SK-N-MC (cell line): ENCODE measurements at regions not wholly inside any gene's neighbourhood (a gene's known extent, or its start where the extent isn't known, plus 50 kb on each side); places are given as distances from the start of the nearest gene placed in this dataset.

Experiments
- EZH2 ChIP-seq: fragments of 200-600 bp; sonication (generic); IDR thresholded peaks from one replicate; pipeline ENCODE4 v1.6.1; 2017; ENCODE audit warnings: antibody characterized with exemption
- FOXP2 ChIP-seq: optimal IDR thresholded peaks from 2 replicates; pipeline ENCODE3; 2011; ENCODE audit warnings: mild to moderate bottlenecking, moderate library complexity; ENCODE audit not compliant: insufficient read depth; ENCODE audit errors: extremely low read length, control extremely low read depth
- POLR2AphosphoS5 ChIP-seq: IDR thresholded peaks from 2 replicates; pipeline ENCODE4 v1.6.1; 2012; ENCODE audit warnings: mild to moderate bottlenecking, low read depth, low read length, borderline replicate concordance

- TF ChIP-seq POLR2AphosphoS5, result no peak
- no peak for TF ChIP-seq EZH2
- TF ChIP-seq FOXP2, result no peak
Measured at GRCh38 chr2:147488472-147488871, 356.4 kb upstream of the ACVR2A start.
